ENCODE measurements at regions not wholly inside any gene's neighbourhood (a gene's known extent, or its start where the extent isn't known, plus 50 kb on each side); places are given as distances from the start of the nearest gene placed in this dataset.

DNA sequence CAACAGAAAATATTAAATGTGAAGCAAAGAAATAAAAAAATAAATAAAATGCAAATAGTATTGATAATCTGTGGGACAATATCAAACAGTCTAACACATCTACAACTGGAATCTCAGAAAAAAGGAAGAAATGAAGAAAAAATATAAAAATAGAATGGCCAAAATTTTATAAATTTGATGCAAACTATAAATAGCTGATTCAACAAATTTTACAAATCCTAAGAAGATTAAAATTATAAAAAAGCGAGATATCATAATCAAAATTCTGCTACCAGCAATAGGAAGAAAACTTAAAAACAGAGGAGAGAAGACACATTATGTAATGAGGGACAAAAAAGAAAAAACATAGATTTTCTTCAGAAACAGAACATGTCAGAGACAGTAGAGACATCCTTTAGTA is 129.2 kb upstream of the IRX1 start (continued):
- TF ChIP-seq REST (IDR thresholded peaks at IDR 0.05; ENCODE audit: borderline replicate concordance) (no peak), REST (CRISPR knock-in tag; IDR thresholded peaks at IDR 0.05; ENCODE audit: low read depth) (no peak), BMI1 (IDR thresholded peaks at IDR 0.05; ENCODE audit: low read length) (no peak), ZNF253 (CRISPR knock-in tag; conservative IDR thresholded peaks at IDR 0.05) (no peak), ZNF316 (IDR thresholded peaks at IDR 0.05) (peak; percentile 96), C11orf30 (IDR thresholded peaks at IDR 0.05; ENCODE audit: low read depth) (peak; percentile 87), MAFF (IDR thresholded peaks at IDR 0.05; ENCODE audit: low read length) (peak; percentile 68), FUS (optimal IDR thresholded peaks at IDR 0.05; ENCODE audit: low read depth, low read length) (no peak)
- TF ChIP-seq, protein P1, sequence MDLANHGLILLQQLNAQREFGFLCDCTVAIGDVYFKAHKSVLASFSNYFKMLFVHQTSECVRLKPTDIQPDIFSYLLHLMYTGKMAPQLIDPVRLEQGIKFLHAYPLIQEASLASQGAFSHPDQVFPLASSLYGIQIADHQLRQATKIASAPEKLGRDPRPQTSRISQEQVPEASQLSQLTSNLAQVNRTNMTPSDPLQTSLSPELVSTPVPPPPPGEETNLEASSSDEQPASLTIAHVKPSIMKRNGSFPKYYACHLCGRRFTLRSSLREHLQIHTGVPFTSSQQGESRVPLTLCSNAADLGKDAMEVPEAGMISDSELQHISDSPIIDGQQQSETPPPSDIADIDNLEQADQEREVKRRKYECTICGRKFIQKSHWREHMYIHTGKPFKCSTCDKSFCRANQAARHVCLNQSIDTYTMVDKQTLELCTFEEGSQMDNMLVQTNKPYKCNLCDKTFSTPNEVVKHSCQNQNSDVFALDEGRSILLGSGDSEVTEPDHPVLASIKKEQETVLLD (IDR thresholded peaks at IDR 0.05): no peak
